HG02870 (cell line): ENCODE measurements at regions not wholly inside any gene's neighbourhood (a gene's known extent, or its start where the extent isn't known, plus 50 kb on each side); places are given as distances from the start of the nearest gene placed in this dataset.

ENCODE experiments used
- ATAC-seq: cut with Tn5 transposase; IDR thresholded peaks from one replicate; pipeline ENCODE4 v1.9.1; 2021; ENCODE audit warnings: mild to moderate bottlenecking, moderate library complexity; ENCODE audit not compliant: unreplicated experiment

DNA sequence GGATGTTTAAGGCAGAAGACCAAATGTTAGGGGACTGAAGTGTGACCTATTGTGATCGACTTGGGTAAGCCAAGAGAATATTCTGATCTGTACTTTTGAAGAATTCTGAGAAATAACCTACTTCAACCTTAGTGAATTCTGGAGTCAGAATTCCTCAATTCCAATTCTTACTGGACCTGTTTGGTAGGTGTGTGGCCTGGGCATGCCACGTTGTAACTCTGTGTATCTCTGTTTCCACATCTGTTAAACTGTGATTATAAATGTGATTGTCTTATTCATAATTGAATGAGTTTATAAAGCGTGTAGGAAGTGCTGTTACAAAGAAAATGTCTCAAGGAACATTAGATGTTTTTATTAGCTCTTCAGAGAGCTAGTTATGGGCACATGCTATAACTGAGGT, 64.5 kb downstream of the TUSC1 start:
- ATAC-seq, result no peak

DNA sequence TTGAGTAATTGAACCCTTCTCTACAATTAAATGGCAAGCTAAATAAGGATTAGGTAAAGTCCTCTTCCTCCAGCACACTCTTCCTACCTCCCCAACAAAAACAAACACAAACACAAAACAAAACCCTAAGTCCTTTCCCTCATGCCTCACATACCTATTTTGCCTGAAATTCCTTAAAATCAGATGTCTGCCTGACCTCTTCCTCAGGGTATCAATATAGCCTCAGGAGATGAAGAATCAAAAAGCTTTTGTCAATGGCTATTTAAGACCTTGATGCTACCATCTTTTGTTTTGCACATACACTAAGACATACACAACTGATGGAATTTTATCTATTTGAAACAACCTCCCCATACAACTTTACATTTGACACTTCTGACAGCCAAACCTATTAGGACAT, 75.1 kb downstream of the TUSC1 start:
- no peak for ATAC-seq

DNA sequence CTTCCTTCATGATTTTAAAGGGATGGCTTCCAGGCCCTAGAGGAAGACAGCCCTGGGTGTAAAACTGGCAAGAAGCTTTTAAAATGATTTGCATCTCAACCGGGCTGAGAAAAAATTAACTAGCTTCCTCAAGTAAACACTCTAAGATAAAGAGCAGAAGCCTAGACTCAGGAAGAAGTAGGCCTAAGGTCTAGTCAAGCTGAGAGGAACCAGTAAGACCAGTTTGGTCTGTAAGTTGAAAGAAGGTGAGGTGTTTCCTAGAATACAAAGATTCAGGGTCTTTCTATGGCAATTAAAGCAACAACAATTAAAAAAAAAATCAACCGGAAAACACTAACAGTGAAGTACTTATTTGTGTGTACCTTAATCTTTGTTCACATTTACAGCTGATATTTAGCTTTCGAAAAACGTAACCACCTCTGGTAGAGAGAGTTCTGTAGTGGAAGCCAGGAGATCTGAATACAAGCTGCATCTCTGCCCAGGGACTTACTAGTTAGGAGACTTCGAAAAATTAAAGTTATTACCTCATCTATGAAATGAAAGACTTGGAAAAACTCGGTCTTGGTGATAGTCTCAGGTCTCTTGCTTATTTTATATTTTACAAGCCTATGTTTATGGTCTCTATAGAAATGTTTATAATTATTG, 75.7 kb downstream of the TUSC1 start:
- ATAC-seq, result no peak

DNA sequence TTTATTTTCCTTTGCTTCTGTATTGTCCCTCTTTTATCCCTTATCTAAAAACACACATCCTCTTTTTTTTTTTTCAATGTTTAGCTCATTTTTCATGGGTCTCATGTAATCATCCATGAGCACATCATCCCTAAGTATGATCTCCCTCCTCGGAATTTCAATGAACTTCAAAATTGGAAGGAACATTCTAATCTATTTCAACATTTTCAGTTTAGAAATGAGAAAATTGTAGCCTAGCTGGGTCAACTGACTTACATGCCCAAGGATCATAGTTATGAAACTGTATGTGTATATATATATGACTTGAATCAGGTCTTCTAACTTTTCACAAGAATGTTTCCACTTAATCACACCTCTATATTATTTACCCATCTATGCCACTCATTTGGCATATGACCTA, 77.7 kb downstream of the TUSC1 start:
- no peak for ATAC-seq

DNA sequence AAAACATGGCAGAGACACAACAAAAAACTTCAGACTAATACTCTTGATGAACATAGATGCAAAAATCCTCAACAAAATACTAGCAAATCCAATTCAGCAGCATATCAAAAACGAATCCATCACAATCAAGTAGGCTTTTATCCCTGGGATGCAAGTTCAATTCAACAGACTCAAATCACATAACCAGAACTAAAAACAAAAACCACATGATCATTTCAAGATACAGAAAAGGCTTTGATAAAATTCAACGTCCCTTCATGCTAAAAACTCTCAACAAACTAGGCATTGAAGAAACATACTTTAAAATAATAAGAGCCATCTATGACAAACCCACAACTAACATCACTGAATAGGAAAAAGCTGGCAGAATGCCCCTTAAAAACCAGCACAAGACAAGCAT, 93.6 kb downstream of the TUSC1 start:
- ATAC-seq, result no peak

DNA sequence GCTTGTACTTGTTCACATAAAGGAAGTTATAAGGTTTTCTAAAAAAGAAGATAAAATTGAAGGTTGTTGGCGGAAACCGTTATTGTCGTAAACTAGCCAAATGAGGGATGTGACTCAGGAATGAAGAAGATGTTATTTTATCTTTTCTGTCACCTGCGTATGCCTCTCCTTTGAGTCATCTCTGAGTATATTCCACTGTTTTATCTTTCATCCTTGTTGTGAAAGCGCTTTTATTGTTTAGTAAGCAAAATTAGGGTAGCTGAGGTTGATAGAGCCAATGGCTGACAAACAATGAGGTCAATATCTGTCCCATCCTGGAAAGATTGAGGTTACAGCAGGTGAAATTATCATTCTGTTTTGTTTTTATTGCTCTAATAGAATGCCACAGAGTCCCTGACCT, 105.0 kb downstream of the TUSC1 start:
- ATAC-seq, result no peak

DNA sequence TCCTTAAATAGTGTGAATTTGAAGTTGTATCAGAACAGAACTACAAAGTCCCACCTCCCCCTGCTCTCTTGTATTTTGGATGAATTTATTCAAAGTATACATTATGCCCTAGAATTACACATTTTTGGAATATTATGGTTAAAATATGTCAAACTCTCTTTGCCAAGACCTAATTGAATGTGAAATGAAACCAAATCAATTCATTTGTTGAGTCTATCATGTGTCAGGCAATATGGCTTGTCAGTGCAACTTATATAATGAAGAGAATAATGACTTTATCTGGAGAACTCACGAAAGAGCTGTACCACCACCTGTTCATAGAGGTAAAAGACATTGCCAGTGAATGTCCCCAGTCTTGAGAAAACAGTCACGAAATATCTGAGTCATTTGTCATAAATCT, 106.8 kb downstream of the TUSC1 start:
- ATAC-seq, result no peak

DNA sequence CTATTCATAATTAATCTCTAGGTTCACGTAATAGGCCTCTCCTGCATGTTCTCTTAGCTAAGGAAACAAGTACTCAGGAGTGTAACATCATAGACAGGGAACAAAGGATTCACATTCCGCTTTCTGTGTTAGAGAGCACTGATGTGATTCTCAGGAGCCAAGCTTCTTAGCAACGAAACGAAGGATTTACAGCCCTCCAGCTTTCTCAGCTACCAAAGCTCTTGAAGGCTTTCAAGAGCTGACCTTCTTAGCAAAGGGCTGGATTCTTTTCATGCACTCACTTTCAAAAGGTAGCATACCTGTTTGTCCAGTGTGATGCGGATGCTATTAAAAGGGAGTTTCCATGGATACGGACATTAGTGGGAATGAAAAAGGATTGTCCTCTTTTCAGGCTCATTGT, 107.4 kb downstream of the TUSC1 start:
- no peak for ATAC-seq

DNA sequence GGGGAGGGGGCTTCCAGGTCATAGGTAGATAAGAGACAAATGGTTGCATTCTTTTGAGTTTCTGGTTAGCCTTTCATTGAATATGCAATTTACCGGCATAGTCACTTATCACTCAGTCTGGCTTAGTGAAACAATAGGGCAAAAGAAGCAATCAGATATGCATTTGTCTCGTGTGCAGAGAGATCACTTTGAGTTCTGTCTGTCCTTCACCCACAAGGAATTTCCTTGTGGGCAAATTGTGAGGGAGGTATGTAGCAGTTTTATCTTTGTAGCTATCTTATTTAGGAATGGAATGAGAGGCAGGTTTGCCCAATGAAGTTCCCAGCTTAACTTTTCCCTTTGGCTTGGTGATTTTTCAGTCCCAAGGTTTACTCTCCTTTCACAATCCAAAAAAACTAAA, 116.1 kb downstream of the TUSC1 start:
- no peak for ATAC-seq

DNA sequence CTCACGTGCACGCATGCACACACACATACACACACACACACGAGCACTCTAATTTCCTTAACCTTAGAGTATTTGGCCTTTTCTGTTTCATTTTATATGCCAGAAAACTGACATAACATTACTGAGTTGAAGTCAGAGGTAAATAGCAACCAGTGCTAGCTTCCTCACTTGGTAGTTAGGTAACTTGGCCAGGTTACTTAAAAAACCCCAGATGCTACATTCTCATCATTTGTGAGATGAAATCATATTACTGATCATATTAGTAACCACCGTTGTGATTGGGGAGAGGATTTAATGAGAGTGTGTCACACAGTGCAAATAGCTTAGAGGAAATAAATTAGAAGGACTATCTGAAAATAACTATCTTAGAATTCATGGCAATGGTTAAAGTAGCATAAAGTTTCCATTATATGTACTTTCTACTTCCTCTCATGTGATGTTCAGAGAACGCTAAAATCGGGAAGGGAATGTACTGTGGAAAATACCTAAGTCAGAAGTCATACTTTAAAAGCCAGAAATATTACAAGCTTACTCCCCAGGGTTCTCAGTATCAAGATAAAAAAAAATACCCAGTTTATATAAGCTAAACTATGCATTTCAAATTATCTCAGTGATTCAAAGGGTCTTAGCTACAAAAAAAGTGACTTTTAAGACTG, 120.5 kb downstream of the TUSC1 start:
- ATAC-seq, result no peak

DNA sequence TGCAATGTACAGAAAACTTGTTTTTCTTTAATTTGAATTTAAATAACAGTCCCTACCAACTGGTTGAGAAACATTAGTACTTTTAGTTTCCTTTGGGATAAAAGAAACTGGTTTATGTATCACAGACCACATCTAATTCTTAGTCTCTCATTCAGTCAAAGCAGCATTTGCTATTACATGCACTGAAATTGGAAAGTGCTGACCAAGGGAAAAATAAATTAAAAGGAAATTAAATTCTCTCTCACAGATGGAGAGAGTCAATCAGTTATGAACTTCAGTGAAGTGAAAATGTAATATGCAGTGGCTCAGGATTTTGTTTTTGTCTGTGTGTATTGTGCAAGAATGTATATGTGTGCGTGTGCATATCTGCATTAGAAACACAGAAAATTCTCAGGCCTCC, 121.7 kb downstream of the TUSC1 start:
- no peak for ATAC-seq

DNA sequence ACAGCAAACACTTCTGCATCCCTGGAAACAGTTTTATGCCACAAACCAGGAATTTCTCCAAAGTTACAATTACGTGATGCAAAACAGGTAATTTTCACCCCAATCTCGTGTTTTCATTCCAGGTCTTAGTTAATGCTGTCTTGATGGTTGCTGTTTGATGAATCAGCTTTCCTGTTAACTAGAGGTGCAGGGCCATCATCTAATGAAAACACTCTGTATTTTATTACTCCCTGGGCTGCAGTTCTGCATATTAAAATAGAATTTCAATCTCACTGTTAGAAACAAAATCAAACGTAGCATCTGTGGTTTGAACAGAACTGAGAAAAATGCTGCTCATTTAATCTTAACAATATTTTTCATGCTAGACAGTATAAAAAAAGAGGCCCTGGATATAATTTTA, 129.4 kb downstream of the TUSC1 start:
- no peak for ATAC-seq

DNA sequence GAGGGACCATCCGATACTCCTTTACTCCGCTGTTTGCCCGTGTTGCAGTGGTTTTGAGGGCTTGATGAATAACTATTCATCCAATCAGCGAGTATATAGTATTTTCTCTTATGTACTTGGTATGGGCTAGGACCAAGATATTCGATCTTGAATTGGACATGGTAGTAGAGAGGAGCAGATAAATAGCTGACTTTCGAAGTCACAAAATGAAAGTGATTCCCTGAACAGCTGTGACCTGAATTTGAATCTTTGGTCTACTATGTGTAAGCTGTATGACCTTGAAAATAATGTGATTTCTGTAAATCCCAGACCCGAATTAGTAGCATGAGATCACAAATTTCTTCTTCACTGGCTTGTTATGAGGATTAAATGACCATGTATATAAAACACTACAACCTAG, 134.4 kb downstream of the TUSC1 start:
- ATAC-seq, result no peak

DNA sequence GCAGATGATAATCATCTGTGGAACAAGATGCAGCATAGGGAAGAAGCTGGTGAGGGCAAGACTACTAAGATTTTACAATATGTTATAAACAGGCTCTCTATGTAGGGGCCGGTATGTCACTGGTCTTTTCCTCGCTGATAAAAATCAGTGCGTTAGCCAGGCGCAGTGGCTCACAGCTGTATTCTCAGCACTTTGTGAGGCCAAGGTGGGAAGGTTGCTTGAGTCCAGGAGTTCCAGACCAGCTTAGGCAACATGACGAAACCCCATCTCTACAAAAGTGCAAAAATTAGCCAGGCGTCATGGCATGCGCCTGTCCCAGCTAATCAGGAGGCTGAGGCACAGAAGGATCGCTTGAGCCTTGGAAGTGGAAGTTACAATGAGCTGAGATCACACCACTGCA, 135.9 kb downstream of the TUSC1 start:
- no peak for ATAC-seq

DNA sequence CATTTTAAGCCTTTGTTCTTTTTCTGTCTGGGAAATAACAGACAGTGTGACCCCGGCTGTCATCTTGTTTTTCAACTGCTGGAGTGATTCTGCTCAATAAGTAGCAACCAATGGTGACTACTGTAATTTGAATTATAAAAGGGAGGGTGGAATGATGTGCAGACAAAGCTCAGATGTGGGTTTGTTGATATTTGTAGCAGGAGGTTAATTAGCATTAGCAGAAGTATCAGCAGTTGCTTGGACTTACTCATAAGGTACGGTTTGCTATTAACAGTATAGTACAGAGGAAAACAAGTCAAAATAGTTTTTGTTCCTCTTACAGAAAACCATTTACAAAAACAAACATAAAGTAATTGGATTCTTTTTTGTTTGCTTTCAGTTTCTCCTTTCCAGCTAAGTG, 140.4 kb downstream of the TUSC1 start:
- ATAC-seq, result no peak

DNA sequence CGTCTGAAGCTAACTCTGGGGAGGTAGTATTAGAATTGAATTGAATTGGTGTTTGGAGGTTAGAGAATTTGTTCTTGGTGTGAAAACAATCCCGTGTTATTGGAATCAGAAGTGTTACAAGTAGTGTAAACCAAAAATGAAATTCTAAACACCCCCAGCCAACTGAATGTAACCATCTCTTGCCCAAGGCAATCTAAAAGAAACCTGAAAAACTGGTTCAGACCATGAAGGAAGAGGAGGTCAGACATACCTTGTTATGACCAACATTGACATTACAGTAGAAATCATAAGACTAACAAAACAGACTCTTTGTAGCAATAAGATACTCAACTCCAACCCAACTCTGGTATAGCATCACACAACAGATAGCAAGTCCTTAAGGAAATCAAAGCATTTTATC, 159.0 kb downstream of the TUSC1 start:
- ATAC-seq, result no peak

DNA sequence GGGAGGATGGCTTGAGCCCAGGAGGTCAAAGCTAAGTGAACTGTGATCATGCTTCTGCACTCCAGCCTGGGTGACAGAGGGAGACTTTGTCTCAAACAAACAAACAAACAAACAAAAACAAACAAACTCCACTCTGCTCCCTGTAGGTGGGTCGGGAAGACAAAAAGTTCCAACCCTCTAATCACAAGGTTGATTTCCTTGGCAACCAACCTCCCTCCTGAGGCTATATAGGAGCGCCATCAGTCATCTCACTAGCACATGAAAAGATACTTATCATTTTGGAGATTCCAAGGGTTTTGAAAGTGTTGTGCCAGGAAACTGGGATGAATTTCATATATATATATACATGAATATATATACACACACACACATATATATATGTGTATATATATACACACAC, 160.5 kb downstream of the TUSC1 start:
- ATAC-seq, result no peak

DNA sequence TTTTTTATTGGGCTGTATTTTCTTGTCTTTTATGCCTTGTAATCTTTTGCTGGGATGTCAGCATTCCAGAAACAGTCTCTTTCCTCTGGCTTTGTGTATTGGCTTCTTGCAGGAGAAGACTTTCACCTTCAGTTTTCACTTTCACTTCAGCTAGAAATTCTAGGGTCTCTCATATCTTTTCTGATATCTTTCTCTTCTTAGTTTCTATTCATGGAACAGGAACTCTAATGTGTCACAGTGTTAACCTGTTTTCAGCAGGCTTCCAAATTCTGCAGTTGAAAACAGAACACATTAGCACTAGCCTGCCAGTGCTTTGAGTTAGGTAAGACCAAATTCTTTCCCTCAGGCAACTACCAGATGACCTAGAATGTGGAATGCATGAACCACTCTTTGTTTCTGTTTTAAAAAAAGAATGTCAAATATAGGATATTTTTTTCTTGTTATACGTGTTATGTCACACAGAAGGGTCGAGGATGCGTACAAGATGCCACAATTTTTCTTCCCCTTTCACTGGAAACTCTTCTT, 164.7 kb downstream of the TUSC1 start:
- no peak for ATAC-seq

DNA sequence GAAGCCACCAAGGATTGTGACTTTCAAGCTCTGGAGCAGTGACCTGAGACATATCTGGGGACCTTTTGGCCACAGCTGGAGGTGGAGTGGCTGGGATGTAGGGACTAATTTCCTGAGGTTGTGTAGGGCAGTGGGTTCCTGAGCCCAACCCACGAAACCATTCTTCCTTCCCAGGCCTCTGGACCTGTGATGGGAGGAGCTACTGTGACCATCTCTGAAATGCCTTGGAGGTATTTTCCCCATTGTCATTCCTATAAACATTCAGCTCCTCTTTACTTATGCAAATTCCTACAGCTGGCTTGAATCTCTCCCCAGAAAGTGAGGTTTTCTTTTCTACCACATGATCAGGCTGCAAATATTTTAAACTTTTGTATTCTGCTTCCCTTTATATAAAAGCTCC, 172.6 kb downstream of the TUSC1 start:
- ATAC-seq, result no peak

DNA sequence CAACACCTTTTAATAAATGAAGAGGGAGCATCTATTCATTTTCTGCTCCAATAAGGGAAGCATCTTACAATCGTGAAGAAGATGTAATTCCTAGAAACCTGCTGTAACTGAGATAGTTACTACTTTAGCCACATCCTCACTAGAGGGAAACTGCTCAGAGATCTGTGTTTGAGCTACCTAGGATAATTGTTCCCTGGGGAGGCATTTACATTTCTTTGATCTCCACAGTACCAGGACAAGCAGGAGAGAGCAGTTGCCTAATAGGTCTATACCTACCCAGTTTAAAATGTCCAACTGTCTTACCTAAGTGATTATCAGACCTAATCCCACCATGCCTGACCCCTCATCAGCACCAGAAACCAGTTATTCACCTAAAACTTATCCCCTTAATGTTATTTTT, 196.9 kb downstream of the TUSC1 start:
- ATAC-seq, result no peak

DNA sequence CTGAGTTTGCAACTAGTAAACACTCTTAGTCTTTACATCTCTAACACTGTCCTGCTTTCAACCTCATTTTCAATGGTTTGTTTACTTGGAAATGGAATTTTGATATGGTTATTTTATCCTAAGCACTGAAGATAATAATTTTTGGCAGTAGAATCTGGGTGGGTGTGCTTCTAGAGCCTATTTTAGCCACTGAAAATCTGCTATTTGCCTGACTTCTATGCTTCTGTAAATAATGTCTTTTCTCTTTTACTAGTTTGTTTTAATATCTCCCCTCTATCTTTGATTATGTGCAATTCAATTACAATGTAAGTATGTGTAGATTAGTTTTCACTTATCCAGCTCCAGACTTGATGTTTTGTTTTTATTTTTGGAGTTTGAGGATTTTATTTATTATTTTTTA, 197.5 kb downstream of the TUSC1 start:
- no peak for ATAC-seq

DNA sequence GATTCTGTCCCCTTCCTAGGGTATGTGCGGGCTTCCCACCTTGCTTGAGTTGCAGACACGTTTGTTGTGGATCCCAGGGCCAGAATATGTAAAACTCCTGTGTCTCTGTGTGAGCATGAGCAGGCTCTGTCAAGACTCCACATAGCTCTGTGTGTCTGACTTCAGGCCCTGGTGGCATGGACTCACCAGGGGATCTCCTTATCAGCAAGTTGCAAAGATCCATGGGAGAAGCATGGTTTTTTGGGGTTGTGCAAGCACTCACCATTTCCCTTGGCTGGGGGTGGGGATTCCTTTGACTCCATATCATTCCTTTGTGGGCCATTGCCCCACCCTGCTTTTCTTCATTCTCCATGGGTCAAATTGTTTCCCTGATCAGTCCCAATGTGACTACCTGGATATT, 205.6 kb downstream of the TUSC1 start:
- ATAC-seq, result no peak

DNA sequence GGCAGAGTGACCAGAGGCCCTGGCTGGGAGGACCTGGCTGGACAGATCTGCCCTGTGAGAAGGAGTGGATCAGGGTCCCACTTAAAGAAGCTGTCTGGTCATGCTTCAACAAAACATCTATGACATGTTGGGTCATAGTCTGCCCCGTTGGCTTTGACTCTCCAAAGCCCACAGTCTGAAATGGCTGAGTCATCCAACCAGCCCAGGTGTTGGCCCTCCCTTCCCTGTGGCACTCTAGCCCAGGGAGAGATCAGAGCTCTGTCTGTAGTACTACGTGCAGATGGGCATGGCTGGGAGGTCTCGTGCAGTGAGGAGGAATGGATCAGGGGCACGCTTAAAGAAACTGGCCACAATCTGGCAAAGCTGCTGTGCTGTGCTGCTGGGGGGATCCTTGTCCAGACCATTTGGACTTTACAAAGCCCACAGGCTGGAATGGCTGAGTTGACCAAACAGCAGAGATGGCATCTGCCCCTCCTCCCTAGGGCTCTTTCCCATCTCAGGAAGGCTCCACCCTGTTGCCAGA, 206.1 kb downstream of the TUSC1 start:
- ATAC-seq, result no peak
